Esophagus squamous epithelium (tissue), 5 donors: ENCODE measurements at regions not wholly inside any gene's neighbourhood (a gene's known extent, or its start where the extent isn't known, plus 50 kb on each side); places are given as distances from the start of the nearest gene placed in this dataset.

Experiments
- DNase-seq: peaks from one replicate; lab custom pipeline; 2025; lab: John Stamatoyannopoulos, UW
- H3K27ac ChIP-seq, 4 donors: fragments of 200-600 bp; sonication (generic); one replicate each; pipeline ENCODE4 v1.5.1; 2016 to 2019; ENCODE audit warnings: mild to moderate bottlenecking in 1 of 4
- H3K27me3 ChIP-seq, 4 donors: fragments of 200-600 bp; sonication (generic); 1 replicate in 3 of 4; 2 replicates in 1 of 4; pipeline versions ENCODE4 v1.5.1 to v1.6.0; 2017 to 2021; ENCODE audit warnings: antibody characterized with exemption in 1 of 4
- H3K36me3 ChIP-seq, 3 donors: fragments of 200-600 bp; sonication (generic); one replicate each; pipeline ENCODE4 v1.5.1; 2016 to 2019
- H3K4me1 ChIP-seq, 3 donors: fragments of 200-600 bp; sonication (generic); one replicate each; pipeline ENCODE4 v1.5.1; 2017 to 2019
- H3K4me3 ChIP-seq, 4 donors: fragments of 200-600 bp; sonication (generic); 1 replicate in 3 of 4; 2 replicates in 1 of 4; pipeline ENCODE4 v1.5.1; 2016 to 2019; ENCODE audit warnings: mild to moderate bottlenecking in 2 of 4, moderate library complexity in 1 of 4
- H3K9me3 ChIP-seq, 3 donors: fragments of 200-600 bp; sonication (generic); one replicate each; pipeline ENCODE4 v1.5.1; 2016 to 2019
- POLR2A ChIP-seq, 4 donors: fragments of 450-650 bp; IDR thresholded peaks; one replicate each; pipeline ENCODE4 v1.6.1; 2017; ENCODE audit warnings: antibody characterized with exemption in 4 of 4, mild to moderate bottlenecking in 4 of 4, moderate library complexity in 3 of 4
- WGBS, 2 donors: methylation state at CpG; one replicate each; pipeline ENCODE4 v1.1.5; 2018; 5-methylcytosine and 5-hydroxymethylcytosine counted together
- intact Hi-C: fragments of 100-400 bp; cut with DNase I; formaldehyde crosslinking; loops from one replicate; pipeline ENCODE4 v1.15.0; 2022
- TF ChIP-seq, protein P1 (sequence below), 6 experiments: fragments of 450-650 bp in 4 of 6; fragments of 200-600 bp in 2 of 6; sonication (generic) in 2 of 6; IDR thresholded peaks; one replicate each; pipeline ENCODE4 v1.5.1; 2016 to 2019; ENCODE audit warnings: antibody characterized with exemption in 6 of 6, mild to moderate bottlenecking in 4 of 6, moderate library complexity in 4 of 6
- donor health status: DM: yes; HTN: yes; CAD: no.

DNA sequence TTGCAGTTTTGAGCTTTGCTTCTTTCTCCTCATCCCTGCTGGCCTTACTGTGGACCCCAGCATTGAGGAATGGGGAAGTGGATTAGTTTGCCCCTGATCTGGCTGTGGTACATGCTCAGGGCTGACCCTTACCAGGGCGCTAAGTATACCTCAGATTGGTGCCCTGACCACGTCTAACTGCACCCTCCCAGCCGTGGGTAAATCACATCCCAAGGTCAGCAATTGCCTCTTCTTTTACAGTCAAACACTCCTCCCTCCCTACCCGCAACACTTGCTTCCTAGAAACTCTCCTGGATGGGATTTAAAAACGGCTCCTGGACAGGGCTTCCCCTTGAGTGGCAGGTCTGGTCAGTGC lies 437.9 kb downstream of the NR2F2 start:
- TF ChIP-seq, protein P1, sequence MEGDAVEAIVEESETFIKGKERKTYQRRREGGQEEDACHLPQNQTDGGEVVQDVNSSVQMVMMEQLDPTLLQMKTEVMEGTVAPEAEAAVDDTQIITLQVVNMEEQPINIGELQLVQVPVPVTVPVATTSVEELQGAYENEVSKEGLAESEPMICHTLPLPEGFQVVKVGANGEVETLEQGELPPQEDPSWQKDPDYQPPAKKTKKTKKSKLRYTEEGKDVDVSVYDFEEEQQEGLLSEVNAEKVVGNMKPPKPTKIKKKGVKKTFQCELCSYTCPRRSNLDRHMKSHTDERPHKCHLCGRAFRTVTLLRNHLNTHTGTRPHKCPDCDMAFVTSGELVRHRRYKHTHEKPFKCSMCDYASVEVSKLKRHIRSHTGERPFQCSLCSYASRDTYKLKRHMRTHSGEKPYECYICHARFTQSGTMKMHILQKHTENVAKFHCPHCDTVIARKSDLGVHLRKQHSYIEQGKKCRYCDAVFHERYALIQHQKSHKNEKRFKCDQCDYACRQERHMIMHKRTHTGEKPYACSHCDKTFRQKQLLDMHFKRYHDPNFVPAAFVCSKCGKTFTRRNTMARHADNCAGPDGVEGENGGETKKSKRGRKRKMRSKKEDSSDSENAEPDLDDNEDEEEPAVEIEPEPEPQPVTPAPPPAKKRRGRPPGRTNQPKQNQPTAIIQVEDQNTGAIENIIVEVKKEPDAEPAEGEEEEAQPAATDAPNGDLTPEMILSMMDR (IDR thresholded peaks at IDR 0.05), result no peak
- no peak for TF ChIP-seq POLR2A (IDR thresholded peaks at IDR 0.05)
- Histone ChIP-seq H3K36me3 (no peaks in the 10 kb centered on the region), H3K4me1 (no peaks in the 10 kb centered on the region), H3K9me3 (no peaks in the 10 kb centered on the region), H3K27me3 (no peaks in the 10 kb centered on the region), H3K27ac (no peak overlapping the region), H3K4me3 (no peak overlapping the region)
- no peak for DNase-seq
- WGBS, 2 donors, result 34 to 76% methylated on average over 5 of the region's 5 CpGs
- intact Hi-C loops, result no loop called here

GRCh38 chr15:96771035-96771434 lies 440.5 kb downstream of the NR2F2 start:
- Histone ChIP-seq H3K36me3 (no peaks in the 10 kb centered on the region), H3K4me1 (no peaks in the 10 kb centered on the region), H3K9me3 (no peaks in the 10 kb centered on the region), H3K4me3 (no peak overlapping the region), H3K27ac (no peak overlapping the region), H3K27me3 (no peaks in the 10 kb centered on the region)
- no peak for DNase-seq
- intact Hi-C loops, result no loop called here
- TF ChIP-seq POLR2A (IDR thresholded peaks at IDR 0.05), result no peak
- TF ChIP-seq, protein P1 (IDR thresholded peaks at IDR 0.05), result no peak
- 45 to 48% methylated on average over 2 of the region's 2 CpGs for WGBS, 2 donors

GRCh38 chr15:96774216-96774615 lies 443.7 kb downstream of the NR2F2 start:
- Histone ChIP-seq H3K4me3 (no peak overlapping the region), H3K27ac (no peak overlapping the region), H3K9me3 (no peaks in the 10 kb centered on the region), H3K36me3 (no peaks in the 10 kb centered on the region), H3K27me3 (no peaks in the 10 kb centered on the region), H3K4me1 (no peaks in the 10 kb centered on the region)
- no peak for DNase-seq
- WGBS, 2 donors, result 45 to 61% methylated on average over 3 of the region's 3 CpGs
- TF ChIP-seq, protein P1 (IDR thresholded peaks at IDR 0.05), result no peak
- no peak for TF ChIP-seq POLR2A (IDR thresholded peaks at IDR 0.05)
- intact Hi-C loops, result no loop called here

GRCh38 chr15:96783746-96784145 lies 453.2 kb downstream of the NR2F2 start:
- Histone ChIP-seq H3K36me3 (no peaks in the 10 kb centered on the region), H3K9me3 (no peaks in the 10 kb centered on the region), H3K4me3 (no peak overlapping the region), H3K4me1 (no peaks in the 10 kb centered on the region), H3K27ac (no peak overlapping the region), H3K27me3 (no peaks in the 10 kb centered on the region)
- 85 to 86% methylated on average over 2 to 3 of the region's 3 CpGs for WGBS, 2 donors
- intact Hi-C loops, result no loop called here
- DNase-seq, result no peak
- TF ChIP-seq, protein P1 (IDR thresholded peaks at IDR 0.05), result no peak
- no peak for TF ChIP-seq POLR2A (IDR thresholded peaks at IDR 0.05)

DNA sequence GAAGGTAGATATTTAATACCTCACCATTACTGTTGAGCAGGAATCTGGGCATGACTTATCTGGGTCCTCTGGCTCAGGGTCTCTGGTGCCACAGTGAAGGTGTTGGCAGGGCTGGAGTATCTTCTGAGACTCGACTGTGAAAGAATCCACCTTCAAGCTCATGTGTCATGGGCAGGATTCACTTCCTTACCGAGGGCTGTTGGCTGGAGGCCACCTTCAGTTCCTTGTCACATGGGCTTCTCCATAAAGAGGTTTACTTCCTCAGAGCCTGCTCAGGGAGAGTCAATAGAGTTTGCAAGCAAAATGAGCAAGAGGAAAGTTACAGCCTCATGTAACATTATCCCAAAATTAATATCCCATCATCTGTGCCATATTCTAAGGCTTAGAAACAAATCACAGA lies 459.5 kb downstream of the NR2F2 start:
- 10% methylated on average over 2 of the region's 2 CpGs; no CpG with 5 or more reads in 1 of the 2 donors for WGBS, 2 donors
- DNase-seq, result no peak
- Histone ChIP-seq H3K9me3 (no peaks in the 10 kb centered on the region), H3K4me3 (no peak overlapping the region), H3K4me1 (no peaks in the 10 kb centered on the region), H3K27me3 (no peaks in the 10 kb centered on the region), H3K36me3 (no peaks in the 10 kb centered on the region), H3K27ac (no peak overlapping the region)
- TF ChIP-seq, protein P1 (IDR thresholded peaks at IDR 0.05), result no peak
- TF ChIP-seq POLR2A (IDR thresholded peaks at IDR 0.05), result no peak
- intact Hi-C loops, result no loop called here
